Fibroblast of skin of left biceps (primary cell): ENCODE measurements at regions not wholly inside any gene's neighbourhood (a gene's known extent, or its start where the extent isn't known, plus 50 kb on each side); places are given as distances from the start of the nearest gene placed in this dataset.
"Not testable (repeated sequence)": the region's sequence is repeated elsewhere in the genome, so short reads cannot be mapped to it uniquely, and the experiment has no call there.

Source experiments
- DNase-seq, 2 experiments: peaks; one replicate each; pipeline ENCODE4 v3.0.0-alpha.2; 2013; ENCODE audit warnings: low read depth in 2 of 2

DNA sequence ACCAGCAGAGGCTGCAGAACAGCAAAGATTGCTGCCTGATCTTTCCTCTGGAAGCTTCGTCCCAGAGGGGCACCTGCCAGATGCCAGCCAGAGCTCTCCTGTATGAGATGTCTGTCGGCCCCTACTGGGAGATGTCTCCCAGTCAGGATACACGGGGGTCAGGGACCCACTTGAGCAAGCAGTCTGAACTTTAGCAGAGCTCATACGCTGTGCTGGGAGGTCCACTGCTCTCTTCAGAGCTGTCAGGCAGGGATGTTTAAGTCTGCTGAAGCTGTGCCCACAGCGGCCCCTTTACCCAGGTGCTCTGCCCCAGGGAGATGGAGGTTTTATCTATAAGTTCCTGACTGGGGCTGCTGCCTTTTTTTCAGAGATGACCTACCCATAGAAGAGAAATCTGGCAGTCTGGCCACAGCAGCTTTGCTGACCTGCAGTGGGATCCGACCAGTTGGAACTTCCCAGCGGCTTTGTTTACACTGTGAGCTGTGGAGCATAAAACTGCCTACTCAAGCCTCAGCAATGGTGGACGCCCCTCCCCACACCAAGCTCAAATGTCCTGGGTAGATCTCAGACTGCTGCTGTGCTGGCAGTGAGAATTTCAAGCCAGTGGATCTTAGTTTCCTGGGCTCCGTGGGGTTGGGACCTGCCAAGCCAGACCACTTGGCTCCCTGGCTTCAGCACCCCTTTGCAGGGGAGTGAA is 613.9 kb downstream of the HTR1B start:
- DNase-seq = not testable (repeated sequence)

DNA sequence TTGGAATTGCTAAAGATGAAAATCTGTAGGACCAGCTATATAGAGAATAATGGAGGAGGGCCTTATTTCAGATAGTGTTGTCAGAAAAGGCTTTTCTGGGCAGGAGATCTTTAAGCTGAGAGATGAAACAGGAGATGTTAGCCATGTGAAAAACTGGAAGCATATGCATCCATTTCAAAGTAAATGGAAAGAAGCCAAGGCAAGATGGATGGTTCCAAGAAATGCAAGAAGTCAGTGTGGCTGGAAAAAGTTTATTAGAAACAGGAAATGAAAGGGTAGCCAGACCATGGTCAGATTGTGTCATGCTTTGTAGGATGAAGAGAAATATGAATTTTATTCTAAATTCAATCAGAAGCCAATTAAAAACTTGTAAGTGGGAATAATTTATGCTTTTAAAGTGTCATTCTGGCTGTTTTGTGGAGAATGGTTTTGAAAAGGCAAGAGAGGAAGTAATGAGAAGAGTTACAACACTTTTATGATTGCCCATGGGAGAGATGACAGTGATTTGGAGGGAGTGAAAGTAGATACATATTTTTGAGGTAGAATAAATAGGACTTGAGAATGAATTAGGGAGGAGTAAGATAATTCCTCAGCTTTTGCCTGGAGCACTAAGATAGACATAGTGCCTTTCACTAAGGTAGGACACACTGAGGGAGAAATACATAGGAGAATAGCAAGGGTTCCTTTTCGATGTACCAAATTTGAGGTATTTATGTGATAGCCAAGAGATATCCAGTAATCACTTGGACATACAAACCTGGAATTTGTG is 620.1 kb downstream of the HTR1B start:
- DNase-seq = peak; percentile 21 to 37

DNA sequence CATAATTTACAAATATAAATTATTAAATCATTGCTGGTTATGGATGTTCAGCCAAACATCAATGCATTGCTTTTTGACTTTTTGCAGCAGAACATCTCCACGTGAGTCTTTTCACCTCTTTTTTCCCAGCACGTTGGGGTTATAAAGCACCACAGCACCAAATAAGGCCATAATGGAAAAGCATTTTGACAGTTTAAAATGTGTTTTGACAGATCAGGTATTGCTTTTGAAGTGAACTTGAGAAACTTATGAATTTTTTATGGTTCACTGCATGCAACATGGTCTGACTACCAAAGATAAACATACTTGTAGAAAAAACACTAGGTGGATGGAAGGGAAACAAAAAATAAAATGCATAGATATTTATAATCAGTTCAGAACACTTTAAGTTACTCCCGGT is 622.4 kb downstream of the HTR1B start:
- DNase-seq = no peak

DNA sequence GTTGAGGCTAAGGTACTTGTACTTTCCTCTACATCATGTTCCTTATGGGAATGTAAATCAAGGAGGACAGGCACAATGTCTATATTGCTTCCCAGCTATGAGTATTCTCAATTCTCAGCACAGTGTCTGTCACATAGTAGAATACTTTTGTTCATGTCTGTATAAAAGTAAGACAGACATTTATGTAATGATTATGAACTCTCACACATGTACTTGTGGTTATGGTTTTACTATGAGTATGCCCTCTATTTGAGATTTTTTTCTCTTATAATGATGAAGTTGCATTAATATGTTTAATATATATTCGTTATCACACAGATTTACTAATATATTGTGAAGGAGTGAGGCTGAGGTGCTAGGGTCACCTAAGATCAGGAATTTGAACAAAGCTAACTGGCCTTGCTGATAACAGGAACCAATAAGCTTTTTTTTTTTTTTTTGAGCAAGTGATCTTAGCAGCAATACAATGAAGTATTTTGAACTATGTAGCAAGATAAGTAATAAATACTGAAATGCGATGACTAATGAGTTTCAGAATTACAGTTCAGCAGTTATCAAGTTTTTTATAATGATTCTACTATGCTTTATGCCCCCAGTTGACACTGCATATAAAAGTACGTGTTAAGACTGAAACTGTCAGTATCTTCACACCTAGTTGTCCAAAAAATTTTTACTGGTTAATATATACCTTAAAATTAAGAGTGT is 623.1 kb downstream of the HTR1B start:
- DNase-seq = no peak

DNA sequence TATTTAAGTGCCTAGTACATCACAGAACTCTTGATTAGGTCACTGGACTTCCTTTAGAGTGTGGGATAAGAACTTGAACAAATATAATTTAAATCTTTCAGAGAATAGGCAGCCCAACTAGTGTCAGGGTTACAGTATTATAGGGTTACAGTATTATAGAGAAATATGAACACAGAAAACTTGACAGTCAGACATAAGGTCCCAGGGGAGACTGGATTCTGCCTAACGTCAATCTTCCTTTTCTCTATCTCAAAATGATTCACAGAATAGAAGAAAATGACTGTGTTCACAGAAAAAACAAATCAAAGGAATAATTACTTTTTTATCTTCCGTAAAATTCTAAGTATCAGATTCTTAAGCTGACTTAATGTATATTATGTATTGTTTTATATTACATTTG is 623.8 kb downstream of the HTR1B start:
- no peak for DNase-seq

DNA sequence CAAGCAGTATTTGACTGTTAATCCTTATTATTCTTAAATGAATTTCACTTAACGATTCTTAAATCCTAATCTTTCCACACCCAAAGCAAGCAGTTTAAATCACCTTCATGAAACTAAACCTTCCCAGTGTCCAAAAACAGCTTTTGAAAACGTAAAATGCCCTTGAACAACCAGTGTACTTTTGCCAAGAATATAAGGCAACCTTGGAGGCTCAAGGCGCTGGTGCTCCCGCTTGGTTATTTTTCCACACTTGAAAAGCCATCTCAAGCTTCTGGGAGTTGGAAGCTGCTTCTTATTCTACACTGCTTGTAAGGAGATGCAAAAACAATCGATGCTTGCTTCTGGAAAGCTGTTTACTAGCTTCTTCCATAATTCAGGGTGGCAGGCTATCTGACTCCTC is 625.7 kb downstream of the HTR1B start:
- no peak for DNase-seq

DNA sequence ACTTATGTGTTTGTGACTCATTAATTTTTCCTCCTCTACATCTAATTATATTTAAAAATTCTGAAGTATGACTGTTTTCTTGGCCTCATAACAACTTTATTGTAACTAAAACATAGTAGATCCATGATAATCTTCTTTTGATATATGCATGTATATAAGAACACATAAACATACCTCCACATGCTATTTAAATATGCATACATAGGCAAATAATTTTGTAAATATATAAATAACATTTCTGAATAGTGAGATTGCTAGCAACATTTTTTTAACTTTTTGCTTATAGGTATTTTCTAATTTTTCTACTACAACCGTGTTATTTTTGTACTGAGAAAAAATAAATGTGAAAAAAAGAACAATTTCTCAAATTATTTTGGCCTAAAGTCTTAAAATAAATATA is 627.6 kb downstream of the HTR1B start:
- no peak for DNase-seq

DNA sequence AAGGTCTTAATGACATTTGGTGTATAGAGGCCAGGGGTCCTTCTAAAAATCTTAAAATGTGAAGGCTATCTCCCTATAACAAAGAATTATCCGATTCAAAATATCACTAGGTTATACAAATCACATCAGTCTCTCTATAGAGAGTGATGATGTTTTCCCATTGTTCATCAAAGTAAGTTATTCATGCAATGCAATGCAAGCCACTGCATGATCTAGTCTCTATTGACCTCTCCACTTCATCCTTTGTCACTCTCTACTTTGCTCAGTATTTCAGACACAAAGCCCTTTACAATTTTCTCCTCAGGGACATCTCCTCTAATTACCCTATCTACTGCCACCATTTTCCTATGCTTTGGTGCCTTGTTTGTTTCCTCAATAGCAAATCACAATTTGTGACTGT is 628.0 kb downstream of the HTR1B start:
- no peak for DNase-seq

DNA sequence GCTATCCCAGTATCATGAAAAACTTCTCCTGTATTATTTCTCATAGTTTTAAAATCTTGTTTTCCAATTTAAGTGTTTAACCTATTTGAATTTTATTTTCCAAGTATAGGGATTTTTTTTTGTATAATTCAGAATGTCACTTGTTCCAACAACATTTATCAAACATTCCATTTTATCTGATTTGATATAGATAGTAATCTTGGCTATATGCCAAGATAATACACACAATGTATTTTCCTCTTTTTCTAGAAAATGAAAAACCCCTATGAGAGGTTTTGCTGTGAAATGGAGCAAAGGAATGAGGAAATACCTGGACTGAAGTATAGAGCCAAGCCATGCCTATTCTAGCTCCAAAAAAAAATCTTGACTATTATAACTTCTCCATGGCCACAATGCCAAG is 628.9 kb downstream of the HTR1B start:
- no peak for DNase-seq

DNA sequence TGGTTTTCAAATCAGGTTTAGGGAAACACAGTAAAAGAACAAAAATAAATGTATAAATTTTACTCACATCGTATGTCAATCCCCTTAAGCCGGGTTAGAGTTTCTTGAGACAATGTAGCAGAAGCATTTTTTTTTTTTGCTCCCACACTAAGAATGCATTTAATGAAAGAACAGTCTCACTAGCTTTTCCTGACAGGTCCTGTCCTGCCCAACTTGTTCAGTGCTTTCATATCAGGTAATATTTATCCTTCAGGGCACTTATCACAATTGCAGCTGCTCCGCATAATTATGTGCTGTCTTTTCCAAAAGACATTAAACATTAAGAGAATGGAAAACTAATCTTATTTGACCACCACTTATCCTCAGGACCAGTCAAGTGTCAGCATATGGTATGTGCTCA is 632.0 kb downstream of the HTR1B start:
- DNase-seq = no peak

DNA sequence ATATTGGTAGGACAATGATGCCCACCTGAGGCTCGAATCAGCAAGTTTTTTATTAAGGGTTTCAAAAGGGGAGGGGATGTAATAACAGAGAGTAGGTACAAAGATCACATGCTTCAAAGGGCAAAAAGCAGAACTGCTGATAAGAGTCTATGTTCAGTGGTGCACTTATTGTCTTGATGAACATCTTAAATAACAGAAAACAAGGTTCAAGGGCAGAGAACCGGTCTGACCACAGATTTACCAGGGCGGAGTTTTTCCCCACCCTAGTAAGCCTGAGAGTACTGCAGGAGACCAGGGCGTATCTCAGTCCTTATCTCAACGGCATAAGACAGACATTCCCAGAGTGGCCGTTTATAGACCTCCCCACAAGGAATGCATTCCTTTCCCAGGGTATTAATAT is 639.7 kb downstream of the HTR1B start:
- DNase-seq = not testable (repeated sequence)

DNA sequence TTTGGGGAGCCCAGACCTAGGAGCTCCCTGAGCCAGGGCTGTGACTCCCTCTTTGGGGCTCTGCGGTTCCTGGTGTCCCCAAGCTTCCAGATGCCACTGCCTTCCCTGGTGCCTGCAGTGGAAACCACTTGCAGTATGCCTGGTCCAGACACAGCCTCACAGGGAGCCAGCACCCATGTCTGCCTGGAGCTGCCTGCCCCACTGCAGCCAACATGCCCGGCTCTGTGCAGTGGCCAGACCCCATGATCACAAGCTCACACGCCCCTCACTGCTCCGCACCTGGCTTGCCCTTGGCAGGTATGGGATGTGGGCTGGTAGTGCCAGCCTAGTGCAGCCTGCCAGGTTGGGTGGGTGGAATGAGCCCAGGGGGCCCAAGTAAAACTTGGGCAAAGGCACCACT is 644.8 kb downstream of the HTR1B start:
- DNase-seq = no peak

DNA sequence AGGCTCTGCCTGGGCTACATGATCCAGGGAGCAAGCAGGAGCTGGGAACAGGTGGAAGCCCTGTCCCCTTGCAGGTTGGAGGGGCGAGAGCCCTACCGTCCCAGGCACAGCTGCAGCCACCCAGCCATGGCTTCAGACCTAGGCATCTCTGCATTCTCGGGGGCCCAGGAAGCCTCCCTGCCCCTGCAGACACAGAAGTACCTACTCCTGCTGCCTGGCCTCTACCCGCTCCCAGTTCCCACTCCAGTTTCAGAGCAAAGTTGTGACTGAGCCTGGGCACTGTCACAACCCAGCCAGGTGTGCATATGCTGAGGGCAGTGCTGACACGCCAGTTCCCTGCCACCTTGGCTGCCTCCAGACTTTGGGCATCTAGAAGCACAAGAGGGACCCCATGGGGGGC is 645.9 kb downstream of the HTR1B start:
- DNase-seq = no peak

DNA sequence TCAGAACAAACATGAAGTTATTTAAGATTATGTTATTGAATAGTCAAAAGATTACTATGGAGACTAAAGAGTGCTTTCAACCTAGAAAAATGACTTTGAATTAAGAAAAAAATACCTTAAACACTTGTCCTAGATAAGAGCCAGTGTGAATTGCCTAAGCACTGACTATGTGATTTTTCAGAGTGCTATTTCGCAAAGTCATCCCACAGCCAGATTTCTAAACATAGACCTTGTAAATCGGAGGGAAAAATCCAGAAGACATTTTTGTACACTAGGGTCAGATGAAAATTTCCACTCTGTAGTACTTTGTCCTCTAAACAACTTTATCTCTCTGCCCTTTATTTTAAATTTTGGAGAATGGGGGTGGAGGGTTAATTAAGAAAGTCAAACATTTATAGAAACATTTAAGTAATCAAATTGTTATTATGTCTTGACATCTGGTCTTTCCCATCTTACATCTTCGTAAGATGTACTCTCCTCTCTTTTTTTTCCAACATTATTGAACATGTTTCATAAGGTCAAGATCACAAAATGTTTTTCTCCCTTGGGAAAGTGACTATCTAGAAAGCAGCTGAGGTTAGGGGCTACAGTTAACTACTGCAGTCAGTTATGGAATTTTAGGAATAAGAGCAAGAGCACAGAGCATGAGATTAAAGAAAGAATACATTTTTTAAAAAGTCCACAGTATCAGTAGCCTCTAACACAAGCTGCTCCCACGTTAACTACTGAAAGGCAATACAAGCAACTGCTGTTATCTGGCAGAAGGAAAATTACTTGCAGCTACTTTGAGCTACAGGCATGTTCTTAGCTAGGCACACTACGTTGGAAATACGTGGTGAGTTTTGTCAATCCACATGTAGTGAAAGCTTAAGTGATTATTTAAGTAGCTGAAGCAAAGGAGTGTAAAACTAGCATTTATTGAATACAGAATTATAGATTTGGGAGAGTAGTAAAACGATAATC is 648.5 kb downstream of the HTR1B start:
- DNase-seq = no peak

DNA sequence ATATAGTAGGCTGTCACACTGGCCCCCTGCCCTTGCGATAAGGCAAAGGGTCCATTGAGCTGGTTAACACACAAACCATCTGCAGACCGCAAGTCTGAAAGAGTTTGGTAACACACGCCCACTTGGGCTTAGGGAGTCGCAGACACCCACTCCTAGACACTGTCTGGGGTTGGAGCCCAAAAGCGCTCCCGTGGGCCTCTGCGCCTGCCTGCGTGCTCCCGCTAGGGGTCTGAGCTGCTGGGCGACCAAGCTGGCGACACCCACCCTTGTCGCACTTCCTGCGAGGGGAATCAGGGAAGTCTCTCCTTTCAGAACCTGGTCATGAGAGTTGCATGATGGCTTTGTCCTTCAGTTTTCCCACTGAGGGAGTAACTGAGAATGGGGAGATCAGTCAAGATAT is 653.0 kb downstream of the HTR1B start:
- no peak for DNase-seq

DNA sequence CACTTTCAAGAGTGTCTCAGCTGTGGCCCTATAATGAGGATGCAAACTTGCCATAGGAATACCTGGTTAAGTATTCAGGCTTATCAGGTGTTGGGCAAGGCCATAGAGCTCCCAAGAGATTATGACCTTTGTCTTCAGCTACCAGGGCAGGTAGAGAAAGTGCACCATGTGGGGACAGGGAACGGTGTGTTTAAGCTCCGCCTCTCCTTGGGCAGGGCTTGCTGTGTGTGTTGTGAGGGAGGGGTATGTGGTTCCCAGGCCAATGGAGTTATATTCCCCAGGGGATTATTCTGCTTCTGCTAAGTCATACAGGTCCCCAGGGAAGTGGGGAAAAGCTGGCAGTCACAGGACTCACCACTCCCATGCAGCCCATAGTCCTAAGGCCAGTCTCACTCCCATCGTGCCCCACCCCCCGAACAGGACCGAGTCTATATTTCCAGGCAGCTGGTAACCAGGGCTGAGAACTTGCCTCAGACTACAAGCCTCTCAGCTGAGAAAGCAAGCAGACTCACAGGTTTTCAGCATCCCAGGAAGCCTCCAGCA is 660.2 kb downstream of the HTR1B start:
- no peak for DNase-seq

DNA sequence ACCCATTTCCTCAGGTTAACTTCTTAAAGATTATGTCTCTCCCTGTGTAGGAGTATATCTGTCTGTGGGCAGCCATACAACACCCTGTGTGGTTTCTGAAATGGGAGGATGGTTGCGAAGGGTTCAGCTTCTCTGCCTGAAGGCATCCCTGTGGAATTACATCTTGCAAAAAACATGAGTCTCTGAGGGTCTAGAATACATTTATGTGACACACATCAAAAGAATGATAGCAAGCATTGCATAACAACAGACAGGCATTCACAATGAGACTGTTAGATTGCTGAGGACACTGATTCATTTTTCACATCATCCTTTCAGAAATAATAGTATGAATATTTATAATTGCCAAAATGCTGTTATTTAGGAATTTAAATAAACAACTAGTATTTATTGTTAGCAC is 670.9 kb downstream of the HTR1B start:
- peak; percentile 32 to 33 for DNase-seq

DNA sequence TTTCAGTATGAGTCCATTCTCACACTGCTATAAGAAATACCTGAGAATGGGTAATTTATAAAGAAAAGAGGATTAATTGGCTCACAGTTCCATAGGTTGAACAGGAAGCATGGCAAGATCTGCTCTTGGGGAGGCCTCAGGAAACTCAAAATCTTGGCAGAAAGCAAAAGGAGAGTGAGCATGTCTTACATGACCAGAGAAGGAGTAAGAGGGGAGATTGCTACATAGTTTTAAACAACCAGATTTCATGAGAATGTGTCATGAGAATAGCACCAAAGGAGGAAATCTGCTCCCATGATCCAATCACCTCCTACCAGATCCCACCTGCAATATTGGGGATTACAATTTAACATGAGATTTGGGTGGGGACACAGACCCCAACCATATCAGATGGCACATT is 672.4 kb downstream of the HTR1B start:
- DNase-seq = no peak

DNA sequence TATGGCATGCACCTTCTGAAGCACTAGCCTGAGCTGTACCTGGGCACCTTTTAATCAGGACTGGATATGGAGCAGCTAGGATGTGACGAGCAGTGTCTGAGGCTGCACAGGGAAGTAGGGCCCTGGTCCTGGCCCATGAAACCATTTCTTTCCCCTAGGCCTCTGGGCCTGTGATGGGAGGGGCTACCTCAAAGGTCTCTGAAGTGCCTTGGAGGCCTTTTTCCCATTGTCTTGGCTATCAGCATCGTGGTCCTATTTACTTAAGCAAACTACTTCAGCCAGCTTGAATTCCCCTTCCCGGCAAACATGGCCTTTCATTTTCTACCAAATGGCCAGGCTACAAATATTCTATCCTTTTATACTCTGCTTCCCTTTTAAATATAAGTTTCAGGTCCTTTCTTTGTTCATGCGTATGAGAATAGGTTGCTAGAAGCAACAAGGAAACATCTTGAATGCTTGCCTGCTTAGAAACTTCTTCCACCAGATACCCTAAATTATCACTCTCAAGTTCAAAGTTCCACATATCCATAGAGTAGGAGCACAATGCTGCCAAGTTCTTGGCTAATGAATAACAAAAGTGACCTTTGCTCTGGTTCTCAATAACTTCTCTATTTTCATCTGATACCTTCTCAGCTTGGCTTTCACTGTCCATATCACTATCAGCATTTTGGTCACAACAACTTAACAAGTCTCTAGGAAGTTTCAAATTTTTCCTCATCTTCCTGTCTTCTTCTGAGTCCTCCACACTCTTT is 673.1 kb downstream of the HTR1B start:
- no peak for DNase-seq

DNA sequence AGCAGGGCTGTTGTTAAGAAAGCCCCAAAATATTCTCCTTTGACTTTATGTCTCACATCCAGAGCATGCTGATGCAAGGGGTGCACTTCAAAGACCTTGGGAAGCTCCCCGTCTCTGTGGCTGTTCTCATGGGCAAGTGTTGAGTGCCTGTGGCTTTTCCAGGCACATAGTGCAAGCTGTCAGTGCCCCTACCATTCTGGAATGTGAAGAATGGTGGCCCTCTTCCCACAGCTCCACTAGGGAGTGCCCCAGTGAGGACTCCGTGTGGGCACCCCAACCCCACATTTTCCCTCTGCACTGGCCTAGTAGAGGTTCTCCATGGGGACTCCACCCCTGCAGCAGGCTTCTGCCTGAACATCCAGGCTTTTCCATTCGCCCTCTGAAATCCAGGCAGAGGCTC is 673.7 kb downstream of the HTR1B start:
- DNase-seq = no peak

DNA sequence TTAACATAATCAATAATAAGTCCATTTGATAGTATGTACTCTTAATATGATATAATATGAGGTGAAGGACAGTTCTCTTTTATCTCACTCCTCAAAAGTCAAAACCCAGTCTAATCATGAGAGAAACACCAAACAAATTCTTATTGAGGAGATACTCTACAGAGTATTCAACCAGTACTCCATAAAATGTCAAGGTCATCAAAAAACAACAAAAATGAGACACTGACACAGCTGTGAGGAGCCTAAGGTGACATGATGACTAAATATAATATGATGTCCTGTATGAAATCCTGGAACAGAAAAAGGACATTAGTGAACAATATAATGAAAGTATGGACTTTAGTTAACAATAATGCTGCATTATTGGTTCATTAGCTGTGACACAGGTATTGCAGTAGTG is 675.1 kb downstream of the HTR1B start:
- no peak for DNase-seq
